Mesothelial cell of epicardium (in vitro differentiated cells): ENCODE measurements at regions not wholly inside any gene's neighbourhood (a gene's known extent, or its start where the extent isn't known, plus 50 kb on each side); places are given as distances from the start of the nearest gene placed in this dataset.
A peak's percentile ranks its signal among the peaks of the same experiment; 100 is the strongest.

Experiments used
- DNase-seq, 2 experiments: peaks; one replicate each; pipeline ENCODE4 v3.0.0; 2021; ENCODE audit warnings: low spot score in 2 of 2; ENCODE audit not compliant: unreplicated experiment in 2 of 2
- H3K27ac Mint-ChIP-seq: 2 replicates; pipeline ENCODE4 v1.8.0; 2021; ENCODE audit warnings: mixed read lengths
- H3K27me3 Mint-ChIP-seq: 2 replicates; pipeline ENCODE4 v1.8.0; 2021; ENCODE audit warnings: low read depth, mixed read lengths
- H3K36me3 Mint-ChIP-seq: 2 replicates; pipeline ENCODE4 v1.8.0; 2021; ENCODE audit warnings: mixed read lengths
- H3K4me1 Mint-ChIP-seq: 2 replicates; pipeline ENCODE4 v1.8.0; 2021; ENCODE audit warnings: mixed read lengths
- H3K4me3 Mint-ChIP-seq: 2 replicates; pipeline ENCODE4 v1.8.0; 2021; ENCODE audit warnings: mild to moderate bottlenecking, moderate library complexity, mixed read lengths
- H3K9me3 Mint-ChIP-seq: 2 replicates; pipeline ENCODE4 v1.8.0; 2021; ENCODE audit warnings: mixed read lengths
- CTCF ChIP-seq: fragments of 200-600 bp; sonication (generic); IDR thresholded peaks from one replicate; pipeline ENCODE4 v1.5.0; 2021; ENCODE audit warnings: antibody characterized with exemption; ENCODE audit not compliant: unreplicated experiment

GRCh38 chr7:131624536-131624935 is 68.1 kb upstream of the PODXL start:
- H3K27me3 Mint-ChIP-seq, result peaks cover under 1% of the 10 kb centered on the region
- no peak for DNase-seq
- TF ChIP-seq CTCF, result no peak
- H3K4me1 Mint-ChIP-seq, result peaks cover 45% of the 10 kb centered on the region
- no peaks in the 10 kb centered on the region for H3K36me3 Mint-ChIP-seq
- H3K9me3 Mint-ChIP-seq, result no peaks in the 10 kb centered on the region
- H3K4me3 Mint-ChIP-seq, result no peak overlapping the region
- H3K27ac Mint-ChIP-seq, result no peak overlapping the region

GRCh38 chr7:131623154-131623553 is 66.7 kb upstream of the PODXL start:
- H3K36me3 Mint-ChIP-seq, result no peaks in the 10 kb centered on the region
- H3K4me3 Mint-ChIP-seq, result no peak overlapping the region
- no peak for DNase-seq
- no peak for TF ChIP-seq CTCF
- H3K27me3 Mint-ChIP-seq, result no peaks in the 10 kb centered on the region
- H3K27ac Mint-ChIP-seq, result no peak overlapping the region
- H3K4me1 Mint-ChIP-seq, result peaks cover 46% of the 10 kb centered on the region
- no peaks in the 10 kb centered on the region for H3K9me3 Mint-ChIP-seq

GRCh38 chr7:131621652-131622051 is 65.2 kb upstream of the PODXL start:
- no peaks in the 10 kb centered on the region for H3K36me3 Mint-ChIP-seq
- TF ChIP-seq CTCF, result no peak
- no peak overlapping the region for H3K4me3 Mint-ChIP-seq
- no peak for DNase-seq
- H3K27me3 Mint-ChIP-seq, result no peaks in the 10 kb centered on the region
- peak overlapping the region; percentile 47 for H3K27ac Mint-ChIP-seq
- H3K9me3 Mint-ChIP-seq, result no peaks in the 10 kb centered on the region
- H3K4me1 Mint-ChIP-seq, result peaks cover 42% of the 10 kb centered on the region

GRCh38 chr7:131620673-131621609 is 64.5 kb upstream of the PODXL start:
- H3K36me3 Mint-ChIP-seq, result no peaks in the 10 kb centered on the region
- no peak for DNase-seq
- TF ChIP-seq CTCF, result no peak
- no peaks in the 10 kb centered on the region for H3K9me3 Mint-ChIP-seq
- H3K27ac Mint-ChIP-seq, result peak overlapping the region; percentile 23
- H3K4me3 Mint-ChIP-seq, result no peak overlapping the region
- no peaks in the 10 kb centered on the region for H3K27me3 Mint-ChIP-seq
- peaks cover 37% of the 10 kb centered on the region for H3K4me1 Mint-ChIP-seq

- TF ChIP-seq CTCF, result no peak
- Mint-ChIP-seq H3K36me3 (no peaks in the 10 kb centered on the region), H3K27ac (peak overlapping the region; percentile 23), H3K4me1 (peaks cover 32% of the 10 kb centered on the region), H3K9me3 (no peaks in the 10 kb centered on the region), H3K27me3 (no peaks in the 10 kb centered on the region), H3K4me3 (no peak overlapping the region)
- DNase-seq, result no peak
Observed at GRCh38 chr7:131619336-131620305, 63.2 kb upstream of the PODXL start.
